Glomerular visceral epithelial cell (primary cell): ENCODE measurements at regions not wholly inside any gene's neighbourhood (a gene's known extent, or its start where the extent isn't known, plus 50 kb on each side); places are given as distances from the start of the nearest gene placed in this dataset.

ENCODE experiments used
- DNase-seq: peaks from one replicate; pipeline ENCODE4 v3.0.0-alpha.2; 2016; ENCODE audit errors: extremely low spot score

DNA sequence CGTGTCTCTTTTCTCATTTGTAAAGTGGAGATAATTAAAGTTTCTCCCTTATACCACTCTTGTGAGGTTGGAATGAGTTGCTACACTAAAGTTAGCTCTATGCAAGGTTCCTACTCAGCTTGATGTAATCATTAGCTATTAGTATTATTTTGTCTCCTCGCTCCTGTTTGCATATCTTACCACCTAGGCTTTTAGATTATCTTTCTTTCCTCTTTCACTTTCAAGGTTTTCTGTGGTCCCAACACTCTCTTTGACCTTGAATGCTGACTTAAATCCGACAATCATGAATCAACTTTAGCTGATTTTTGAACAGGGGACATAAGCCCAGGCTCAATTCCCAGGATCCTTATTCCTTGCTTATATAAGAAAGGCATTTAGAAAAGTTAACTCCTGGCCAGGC lies 769.7 kb upstream of the GRM7 start:
- DNase-seq, result no peak

DNA sequence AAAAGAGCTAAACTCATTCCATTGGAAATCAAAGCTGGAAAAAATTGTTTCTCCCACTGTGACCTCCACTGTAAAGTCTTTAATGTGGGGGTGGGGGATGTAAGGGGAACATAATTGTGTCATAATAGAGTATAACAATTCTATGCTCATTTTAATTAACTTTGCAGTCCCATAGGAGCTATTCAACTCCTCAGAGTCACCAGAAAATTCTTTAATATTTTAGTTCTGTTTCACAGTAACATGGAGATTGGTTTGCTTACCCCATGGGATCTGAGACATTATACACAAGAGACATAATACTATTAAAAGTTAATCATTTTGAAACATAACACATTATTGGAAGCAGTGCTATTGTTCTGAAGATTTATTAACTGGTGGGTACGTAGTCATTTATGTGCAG lies 765.9 kb upstream of the GRM7 start:
- no peak for DNase-seq

DNA sequence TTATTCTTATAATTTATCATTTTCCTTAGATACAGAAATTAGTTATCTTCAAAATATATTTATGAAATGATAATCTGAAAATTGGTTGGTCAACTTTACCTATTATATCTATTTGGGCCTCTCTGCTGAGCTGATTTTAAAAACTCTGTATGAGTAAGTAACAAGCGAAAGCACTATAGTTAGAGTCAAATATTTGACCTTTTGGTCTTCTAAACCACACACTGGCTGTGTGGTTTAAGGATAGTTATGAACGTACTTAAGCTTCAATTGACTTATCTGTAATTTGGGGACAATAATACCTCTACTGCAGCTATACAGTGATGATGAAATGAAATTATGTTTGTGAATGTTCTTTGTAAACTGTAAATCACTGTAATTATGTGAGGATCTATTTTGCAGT lies 763.9 kb upstream of the GRM7 start:
- DNase-seq, result no peak

DNA sequence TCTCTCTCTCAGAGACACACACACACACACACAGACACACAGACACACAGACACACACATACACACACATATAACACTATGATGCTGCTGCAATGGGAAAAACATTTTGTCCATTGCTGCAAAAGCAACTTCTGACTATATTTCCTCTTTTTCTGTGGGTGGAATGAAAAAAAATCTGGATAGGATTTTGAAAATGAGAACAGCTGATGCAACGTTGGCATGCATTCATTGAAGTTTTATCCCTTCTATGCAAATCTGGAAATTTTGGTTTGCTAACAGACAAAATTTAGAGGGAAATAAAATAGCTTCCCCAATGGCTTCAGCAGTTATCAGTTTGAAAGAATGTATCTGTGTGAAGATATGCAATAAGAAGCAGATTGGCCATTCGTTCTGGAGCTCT lies 763.4 kb upstream of the GRM7 start:
- DNase-seq, result no peak

DNA sequence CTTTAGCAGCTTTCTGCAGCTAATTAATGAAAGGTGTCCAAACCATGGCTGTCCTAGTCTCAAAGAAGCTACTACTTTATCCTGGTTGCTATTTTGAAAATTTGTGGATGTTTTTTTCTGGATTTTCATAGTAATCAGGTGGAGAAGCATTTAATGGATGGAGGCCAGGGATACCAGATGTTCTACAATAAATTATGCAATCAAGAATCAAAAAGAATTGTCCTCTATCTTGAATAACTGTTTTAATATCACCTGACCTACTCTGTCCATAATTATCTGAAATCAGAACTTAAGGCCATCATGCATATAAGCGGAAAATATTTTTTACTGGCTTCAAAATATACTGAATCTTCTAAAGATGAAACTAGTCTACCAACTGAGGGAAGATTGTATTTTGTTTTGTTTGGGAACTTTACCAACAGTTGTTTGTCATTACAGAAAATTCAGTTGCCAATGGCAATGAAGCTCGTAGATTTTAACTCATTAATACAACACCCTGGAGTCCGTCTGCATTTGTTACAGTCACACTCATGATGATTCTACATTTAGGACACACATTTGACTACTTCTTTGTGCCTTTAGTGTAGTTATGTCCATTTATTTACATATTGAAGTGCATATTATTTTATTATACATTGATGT lies 762.3 kb upstream of the GRM7 start:
- no peak for DNase-seq

DNA sequence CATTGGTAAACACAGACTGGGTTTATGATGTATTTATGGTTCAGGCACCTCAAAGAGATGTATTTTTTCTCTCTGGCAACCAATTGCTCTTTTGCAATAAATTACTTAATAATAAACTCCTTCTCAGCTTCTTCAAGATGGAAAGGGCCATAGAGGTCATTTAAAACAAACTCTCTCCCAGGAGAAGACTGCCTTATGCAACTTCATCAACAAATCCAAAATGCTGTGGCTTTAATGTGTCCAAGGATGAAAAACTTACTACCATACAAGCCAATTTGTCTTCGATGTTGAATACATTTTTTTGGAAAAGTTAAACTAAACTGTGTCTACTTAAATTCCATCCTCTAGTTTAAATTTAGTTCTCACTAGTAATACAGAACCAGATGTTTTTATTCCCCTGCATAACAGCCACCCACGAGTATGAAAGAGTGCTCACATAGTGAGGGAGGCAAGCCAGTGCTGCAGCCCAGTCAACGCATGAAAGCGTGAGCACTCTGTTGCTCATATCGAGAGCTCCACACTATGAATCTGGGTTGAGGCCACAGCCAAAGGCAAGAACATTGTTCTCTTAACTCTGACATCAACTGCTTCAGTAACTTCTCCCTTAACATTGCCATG lies 761.3 kb upstream of the GRM7 start:
- DNase-seq, result no peak

DNA sequence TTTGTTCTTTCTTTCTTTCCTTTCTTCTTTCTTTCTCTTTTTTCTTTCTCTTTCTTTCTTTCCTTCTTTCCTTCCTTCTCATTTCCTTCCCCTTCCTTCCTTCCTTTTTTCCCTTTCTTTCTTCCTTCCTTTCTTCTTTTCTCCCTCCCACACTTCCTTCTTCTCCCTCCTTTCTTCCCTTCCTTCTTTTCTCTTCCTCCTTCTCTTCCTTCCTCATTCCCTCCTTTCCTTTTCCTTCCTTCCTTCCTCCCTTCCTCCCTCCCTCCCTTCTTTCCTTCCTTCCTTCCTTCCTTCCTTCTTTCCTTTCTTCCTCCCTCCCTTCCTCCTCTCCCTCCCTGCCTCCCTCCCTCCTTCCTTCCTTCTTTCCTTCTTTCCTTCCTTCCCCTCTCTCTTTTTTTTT lies 755.7 kb upstream of the GRM7 start:
- DNase-seq, result no peak

DNA sequence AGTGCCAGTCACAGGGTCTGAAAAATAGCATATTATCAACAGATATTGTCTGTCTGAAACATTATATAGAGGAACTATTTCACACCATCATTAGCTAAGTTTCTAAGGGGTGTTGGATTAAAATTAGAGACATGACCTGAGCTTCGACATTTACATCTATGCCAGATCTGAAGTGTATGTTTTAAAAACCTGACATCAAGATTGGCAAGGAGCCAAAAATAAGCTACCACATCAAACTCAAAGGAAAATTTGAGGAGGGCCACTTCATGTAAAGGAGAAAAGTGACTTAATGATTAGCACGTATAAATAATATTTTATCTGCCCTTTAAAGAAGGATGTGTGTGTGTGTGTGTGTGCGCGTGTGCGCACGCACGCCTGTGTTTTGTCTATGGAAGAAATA lies 752.0 kb upstream of the GRM7 start:
- no peak for DNase-seq

DNA sequence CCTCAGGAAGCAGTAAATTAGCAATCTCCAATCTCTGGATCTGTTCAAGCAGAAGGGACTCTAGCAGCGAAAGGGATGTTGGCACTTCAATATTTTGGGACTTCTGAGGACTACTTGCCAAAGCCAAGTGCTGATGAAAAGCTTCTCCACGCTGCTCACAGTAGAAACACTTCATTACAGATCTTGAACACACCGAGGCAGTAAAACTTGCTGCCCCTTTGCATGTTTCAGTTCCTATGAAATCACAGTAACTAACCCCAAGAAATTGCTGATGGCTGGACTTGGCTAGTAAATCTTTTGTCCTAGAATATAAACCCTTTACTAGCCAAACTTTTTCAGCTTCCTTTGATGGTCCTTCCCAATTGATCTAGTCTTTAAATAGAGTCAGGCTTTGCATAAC lies 750.5 kb upstream of the GRM7 start:
- DNase-seq, result no peak

DNA sequence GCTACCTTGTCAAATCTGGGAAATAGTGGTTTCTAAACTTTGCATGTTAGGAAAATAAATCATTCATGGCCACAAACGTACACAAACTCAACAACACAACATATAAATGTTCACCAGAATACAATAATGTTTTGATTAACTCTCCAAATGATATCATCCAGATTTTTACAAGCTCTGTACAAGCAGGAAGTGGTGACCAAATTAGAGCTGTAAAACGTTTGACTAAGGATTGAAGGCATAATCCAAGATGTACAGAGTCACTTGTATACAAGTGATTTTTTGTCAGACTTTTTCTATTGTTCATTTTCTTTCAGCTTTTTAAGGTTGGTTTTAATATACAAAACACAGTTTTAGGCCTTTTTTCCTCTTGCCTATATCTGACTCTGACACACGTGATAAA lies 748.4 kb upstream of the GRM7 start:
- no peak for DNase-seq

DNA sequence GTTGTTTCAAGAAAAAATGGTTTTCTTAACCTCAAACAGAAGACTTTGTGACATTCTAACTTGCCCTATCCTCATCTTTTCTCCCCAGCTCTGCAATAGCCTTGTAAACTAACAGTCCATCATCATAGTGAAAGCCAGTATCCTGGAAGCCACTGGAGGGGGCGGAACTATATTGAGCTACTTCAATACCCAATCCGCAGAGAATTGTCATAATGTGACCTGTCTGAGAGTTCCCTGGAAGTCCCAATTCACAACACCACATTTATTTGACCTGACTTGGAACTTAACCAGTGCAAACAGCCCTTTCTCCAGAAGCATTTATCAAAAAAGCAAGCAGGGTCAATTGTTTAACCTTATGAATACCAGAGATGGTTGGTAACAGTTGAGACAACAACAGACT lies 747.6 kb upstream of the GRM7 start:
- DNase-seq, result no peak

DNA sequence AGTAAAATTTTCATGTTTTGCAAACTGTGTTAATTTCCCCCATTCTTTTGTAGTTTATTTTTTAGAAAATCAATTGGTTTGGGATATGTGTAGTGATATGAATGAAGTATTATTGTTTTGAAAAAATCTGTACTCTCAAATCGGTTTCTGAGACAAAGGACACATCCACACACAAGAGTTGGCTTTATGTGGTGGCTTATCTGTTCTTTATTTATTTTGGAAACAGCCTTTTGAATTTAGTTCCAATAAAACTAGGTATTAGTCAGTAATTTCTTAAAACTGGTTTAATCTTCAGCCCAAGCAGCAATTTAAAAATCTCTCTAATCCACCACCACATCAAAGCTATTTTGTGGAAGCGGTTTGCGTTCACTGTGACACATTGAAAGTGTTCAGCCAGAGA lies 741.5 kb upstream of the GRM7 start:
- DNase-seq, result no peak

DNA sequence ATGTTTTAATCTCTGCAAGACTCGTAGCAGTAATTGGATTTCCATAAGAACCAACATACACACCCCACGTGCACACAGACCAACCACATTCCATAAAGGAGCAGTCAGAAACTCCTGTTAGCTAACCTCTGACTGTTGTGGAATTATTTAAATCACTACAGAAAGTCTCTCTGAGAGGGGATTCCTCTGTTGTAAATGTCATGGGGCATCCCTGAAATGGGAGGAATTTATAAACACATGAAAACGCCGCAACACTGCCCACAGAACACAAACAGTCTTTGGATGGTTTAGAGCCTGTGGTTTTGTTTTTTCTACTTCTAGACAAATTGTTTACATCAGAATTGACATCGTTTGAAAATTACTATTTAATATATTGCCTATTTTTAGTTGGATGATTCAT lies 740.1 kb upstream of the GRM7 start:
- DNase-seq, result no peak

DNA sequence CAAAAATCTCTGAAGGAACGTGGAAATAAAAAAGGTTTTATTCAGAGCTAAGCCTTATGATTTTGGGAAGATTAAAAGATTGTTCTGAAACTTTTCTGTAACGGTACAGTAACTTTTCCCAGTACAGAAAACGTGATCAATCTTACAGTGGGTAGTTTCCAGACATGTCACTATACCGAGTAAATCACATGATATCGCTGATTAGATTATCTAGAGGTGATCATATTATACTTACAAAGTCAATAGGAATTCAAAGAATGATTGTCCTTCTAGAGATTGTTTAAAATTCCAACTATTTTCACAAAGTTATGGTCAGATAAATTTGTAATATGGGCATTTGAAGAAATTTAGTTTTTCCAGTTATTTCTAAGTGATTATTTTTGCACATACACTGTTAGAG lies 736.0 kb upstream of the GRM7 start:
- no peak for DNase-seq

DNA sequence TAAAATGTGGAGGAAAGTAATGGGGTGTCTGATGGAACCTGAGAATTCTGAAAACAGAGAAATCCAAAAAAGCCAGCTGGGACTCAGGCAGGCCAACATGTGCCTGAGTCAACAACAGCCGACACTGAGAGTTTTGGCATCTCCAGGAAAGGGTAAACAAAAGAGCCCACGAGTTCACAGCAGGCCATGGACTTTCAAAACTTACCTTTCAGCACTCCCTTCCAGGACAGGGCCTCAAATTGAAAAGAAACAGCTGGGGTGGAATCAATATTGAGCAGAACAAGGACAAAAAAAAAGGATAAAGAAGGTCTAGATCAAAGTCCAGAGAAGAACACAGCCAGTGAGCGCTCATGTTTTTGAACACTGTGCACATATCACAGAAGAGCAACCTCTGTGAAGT lies 735.4 kb upstream of the GRM7 start:
- no peak for DNase-seq

DNA sequence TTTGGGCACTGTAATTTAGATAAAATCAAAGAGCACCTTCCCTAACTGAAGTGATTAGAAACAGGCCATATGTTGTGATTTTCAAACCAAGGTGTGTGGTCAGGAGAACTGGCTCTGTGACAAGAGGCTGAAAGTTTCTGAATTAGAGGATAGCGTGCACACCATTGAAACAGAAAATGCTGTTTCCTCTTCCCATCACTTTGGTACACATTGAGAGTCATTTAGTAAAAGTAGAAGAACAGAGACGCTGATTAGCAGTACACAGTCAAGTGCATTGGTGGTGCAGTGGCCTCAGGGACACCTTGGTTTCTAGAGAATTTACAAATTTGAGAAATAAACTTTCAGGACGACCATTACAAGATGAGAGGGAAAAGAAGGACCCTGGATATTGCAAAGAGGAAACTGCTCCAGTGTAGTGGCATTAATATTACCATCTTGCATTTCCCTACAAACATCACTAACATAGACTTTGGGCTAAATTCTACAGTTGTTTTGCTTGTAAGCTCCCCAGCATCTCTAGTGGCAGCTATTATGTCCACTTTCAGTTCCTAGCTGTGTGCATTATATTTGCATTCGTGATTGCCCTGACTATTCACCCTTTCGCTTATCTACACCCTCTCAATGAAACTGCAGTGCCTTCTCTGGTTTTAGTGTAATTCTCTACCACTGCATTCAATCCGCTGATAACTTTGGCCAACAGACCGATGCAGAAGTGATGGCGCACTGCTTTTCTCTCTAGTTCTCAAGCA lies 728.1 kb upstream of the GRM7 start:
- no peak for DNase-seq

DNA sequence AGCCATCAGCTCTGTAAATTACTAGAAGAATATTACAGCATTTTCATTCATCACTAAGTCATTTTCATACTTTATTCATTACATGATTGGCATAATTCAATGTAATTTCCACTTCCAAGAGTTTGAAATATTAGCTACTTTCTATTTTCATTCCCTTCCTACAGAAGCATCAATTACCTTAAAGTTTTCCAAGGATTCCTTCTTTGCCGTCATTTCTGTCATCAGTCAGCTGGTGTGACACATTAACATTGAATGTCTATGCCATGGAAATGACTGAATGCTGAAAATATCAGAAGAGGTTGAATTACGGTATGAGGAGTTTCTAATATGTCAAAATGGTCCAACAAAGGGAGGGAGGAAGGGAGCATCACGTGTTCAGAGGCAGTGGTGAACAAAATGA lies 718.2 kb upstream of the GRM7 start:
- DNase-seq, result no peak

DNA sequence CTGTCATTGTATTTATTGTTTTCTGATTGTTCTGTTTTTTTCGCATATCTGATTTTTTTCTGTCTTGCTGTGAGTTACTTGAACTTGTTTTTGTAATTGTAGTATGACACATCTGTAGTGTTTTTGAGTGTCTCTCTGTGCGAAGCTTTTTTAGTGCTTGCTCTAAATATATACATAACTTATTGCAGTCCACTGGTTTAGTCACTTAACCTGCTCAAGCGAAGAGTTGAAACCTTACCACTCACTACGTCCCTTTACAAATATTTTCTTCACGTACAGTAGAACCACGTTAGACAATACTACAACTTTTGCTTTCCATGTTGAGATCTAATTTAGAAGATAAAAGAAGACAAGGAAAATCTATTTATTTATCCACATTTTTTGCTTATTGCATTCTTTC lies 713.0 kb upstream of the GRM7 start:
- DNase-seq, result no peak

DNA sequence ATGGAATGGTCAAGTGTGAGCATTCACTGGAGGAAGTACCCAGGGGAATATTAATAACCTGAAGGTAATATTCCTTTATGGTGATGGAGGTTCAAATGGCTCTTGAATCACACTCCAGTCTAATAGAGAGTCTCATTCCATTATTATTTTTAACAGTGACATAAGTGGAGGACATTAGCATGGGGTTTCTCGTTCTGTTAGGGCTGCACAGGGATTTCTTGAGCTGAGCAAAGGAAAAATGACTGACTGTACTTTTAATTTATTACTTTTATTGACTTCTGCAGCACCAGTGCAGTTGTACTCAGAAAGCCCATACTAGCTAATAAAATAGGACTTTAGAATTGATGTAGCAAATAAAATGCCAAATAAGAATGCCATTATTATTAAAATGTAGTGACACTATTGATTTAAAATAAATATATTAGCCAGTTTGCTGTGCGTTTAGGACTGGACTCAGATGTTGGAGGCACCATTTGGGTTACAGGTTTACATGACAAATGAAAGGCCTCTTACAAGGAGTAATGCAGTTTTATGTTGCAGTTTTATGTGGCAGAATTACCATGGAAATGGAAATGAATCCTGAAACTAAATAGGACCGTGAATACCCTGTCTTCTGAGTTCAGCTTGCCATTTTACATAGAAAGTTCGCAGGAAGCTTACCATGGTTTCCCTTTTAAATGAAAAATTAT lies 705.1 kb upstream of the GRM7 start:
- DNase-seq, result no peak

DNA sequence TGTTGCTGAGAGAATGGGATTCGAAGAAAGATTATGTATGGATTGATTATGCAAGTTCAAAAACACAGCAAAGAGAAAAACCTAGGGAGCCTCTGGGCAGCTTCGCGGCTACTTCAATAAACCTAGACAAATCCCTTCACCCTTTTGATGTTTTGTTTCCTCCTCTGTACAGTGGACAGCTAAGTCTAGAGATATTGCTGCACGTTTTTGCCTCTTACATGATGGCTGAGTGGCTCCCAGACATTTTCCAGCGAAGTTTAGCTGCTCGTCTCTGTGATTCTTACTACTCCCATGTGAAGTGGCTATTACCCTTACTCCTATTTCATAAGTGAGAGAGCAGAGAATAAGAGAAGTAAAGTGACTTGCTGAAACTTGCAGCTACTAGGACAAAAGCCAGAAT lies 695.0 kb upstream of the GRM7 start:
- DNase-seq, result no peak

DNA sequence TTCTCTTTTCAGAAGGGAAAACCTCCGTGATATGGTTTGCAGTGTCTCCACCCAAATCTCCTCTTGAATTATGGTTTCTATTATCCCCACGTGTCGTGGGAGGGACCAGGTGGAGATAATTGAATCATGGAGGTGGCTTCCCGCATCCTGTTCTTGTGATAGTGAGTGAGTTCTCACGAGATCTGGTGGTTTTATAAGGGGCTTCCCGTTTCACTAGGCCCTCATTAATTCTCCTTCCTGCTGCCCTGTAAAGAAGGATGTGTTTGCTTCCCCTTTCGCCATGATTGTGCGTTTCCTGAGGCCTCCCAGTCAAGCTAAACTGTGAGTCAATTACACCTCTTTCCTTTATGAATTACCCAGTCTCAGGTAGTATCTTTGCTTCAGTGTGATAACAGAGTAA lies 692.7 kb upstream of the GRM7 start:
- DNase-seq, result no peak

DNA sequence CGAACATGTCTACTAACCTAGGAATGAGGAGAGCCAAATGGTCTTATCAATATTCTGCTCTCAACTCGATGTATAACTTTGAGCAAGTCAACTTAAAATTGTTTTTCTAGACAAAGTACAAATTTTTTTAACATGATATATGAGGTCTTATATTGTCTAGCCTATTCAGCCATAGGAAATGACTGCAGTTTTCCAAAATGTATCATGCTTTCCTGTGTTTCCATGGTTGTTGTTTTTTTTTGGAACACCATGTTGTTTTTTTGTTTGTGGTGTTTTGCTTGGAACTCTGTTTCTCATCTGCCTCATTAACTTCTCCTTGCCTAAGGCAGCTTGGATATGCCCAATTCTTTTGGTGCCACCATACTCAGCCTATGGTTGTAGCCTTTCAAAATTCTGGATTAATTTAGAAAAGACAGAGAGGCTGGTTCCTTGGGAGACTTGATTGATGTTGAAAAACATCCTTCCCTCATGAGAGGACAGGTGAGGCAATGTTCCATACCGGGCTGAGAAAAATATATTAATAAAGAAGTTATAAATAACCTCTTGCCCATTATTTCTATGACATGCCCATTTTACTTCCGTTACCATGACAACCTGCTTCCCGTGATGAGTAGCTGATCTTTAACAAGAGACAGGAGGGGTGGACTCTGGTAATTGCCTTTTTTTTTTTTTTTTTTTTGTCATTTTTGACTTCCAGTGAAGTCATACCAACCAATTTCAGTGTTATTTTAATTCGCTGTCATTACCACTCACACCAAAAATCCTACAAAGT lies 687.9 kb upstream of the GRM7 start:
- no peak for DNase-seq
